ENCODE measurements at regions not wholly inside any gene's neighbourhood (a gene's known extent, or its start where the extent isn't known, plus 50 kb on each side); places are given as distances from the start of the nearest gene placed in this dataset.

DNA sequence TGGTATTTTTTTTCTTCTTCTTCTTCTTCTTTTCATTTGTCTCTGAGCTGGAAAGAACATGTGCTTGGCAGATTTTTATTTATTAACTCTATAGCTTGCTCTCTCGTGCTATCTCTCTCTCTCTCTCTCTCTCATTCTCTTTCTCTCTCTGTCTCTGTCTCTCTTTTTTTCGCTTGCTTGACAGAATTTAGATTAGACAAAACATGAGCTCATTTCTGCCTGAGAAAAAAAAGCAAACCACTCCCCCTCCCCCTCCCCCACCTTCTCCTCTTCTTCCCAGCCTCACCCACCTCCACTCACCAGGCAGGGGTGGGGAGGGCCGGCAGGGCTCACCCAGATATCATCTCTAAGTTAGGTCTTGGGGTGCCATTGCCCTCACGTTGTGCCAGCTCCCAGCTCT lies 81.5 kb downstream of the PJA1 start:
- no peak for TF ChIP-seq EZH2phosphoT487 (IDR thresholded peaks at IDR 0.05; ENCODE audit: low read depth)
- TF ChIP-seq, protein P1, sequence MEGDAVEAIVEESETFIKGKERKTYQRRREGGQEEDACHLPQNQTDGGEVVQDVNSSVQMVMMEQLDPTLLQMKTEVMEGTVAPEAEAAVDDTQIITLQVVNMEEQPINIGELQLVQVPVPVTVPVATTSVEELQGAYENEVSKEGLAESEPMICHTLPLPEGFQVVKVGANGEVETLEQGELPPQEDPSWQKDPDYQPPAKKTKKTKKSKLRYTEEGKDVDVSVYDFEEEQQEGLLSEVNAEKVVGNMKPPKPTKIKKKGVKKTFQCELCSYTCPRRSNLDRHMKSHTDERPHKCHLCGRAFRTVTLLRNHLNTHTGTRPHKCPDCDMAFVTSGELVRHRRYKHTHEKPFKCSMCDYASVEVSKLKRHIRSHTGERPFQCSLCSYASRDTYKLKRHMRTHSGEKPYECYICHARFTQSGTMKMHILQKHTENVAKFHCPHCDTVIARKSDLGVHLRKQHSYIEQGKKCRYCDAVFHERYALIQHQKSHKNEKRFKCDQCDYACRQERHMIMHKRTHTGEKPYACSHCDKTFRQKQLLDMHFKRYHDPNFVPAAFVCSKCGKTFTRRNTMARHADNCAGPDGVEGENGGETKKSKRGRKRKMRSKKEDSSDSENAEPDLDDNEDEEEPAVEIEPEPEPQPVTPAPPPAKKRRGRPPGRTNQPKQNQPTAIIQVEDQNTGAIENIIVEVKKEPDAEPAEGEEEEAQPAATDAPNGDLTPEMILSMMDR (IDR thresholded peaks at IDR 0.05; ENCODE audit: low read depth, low read length) = no peak

All from OCI-LY3 (cell line).